Smooth muscle cell (in vitro differentiated cells): ENCODE measurements at regions not wholly inside any gene's neighbourhood (a gene's known extent, or its start where the extent isn't known, plus 50 kb on each side); places are given as distances from the start of the nearest gene placed in this dataset. TPM values are rescaled to one million over a fixed set of nuclear protein-coding genes. Genes with fewer than 3 reads are reported as not detected.

ENCODE experiments used
- DNase-seq: peaks from one replicate; lab custom pipeline; 2025; ENCODE audit not compliant: unreplicated experiment; lab: John Stamatoyannopoulos, UW
- H2AFZ ChIP-seq: fragments of 200-600 bp; sonication (generic); 2 replicates; pipeline ENCODE4 v1.6.0; 2016; ENCODE audit warnings: antibody characterized with exemption, low read depth, mild to moderate bottlenecking
- H3F3A ChIP-seq: fragments of 200-600 bp; sonication (generic); 2 replicates; pipeline ENCODE4 v1.6.0; 2017; ENCODE audit warnings: antibody characterized with exemption, low read depth
- H3K27ac ChIP-seq: fragments of 200-600 bp; sonication (generic); 2 replicates; pipeline ENCODE4 v1.5.1; 2016; ENCODE audit warnings: low read depth, mild to moderate bottlenecking
- H3K27me3 ChIP-seq: fragments of 200-600 bp; sonication (generic); 2 replicates; pipeline ENCODE4 v1.6.1; 2016; ENCODE audit warnings: low read depth, mild to moderate bottlenecking
- H3K36me3 ChIP-seq: fragments of 200-600 bp; sonication (generic); 2 replicates; pipeline ENCODE4 v1.5.1; 2016; ENCODE audit warnings: low read depth
- H3K4me1 ChIP-seq: fragments of 200-600 bp; sonication (generic); 2 replicates; pipeline ENCODE4 v1.5.1; 2016; ENCODE audit warnings: low read depth
- H3K4me2 ChIP-seq: fragments of 200-600 bp; sonication (generic); 2 replicates; pipeline ENCODE4 v1.6.0; 2016; ENCODE audit warnings: mild to moderate bottlenecking
- H3K4me3 ChIP-seq: fragments of 200-600 bp; sonication (generic); 2 replicates; pipeline ENCODE4 v1.5.1; 2016; ENCODE audit warnings: mild to moderate bottlenecking
- H3K79me2 ChIP-seq: fragments of 200-600 bp; sonication (generic); 2 replicates; pipeline ENCODE4 v1.6.0; 2016; ENCODE audit warnings: low read depth, mild to moderate bottlenecking
- H3K9ac ChIP-seq: fragments of 200-600 bp; sonication (generic); 2 replicates; pipeline ENCODE4 v1.6.0; 2016; ENCODE audit warnings: low read depth
- H3K9me3 ChIP-seq: fragments of 200-600 bp; sonication (generic); replicated peaks from 2 replicates; pipeline ENCODE4 v1.5.1; 2016; ENCODE audit warnings: low read depth
- H4K20me1 ChIP-seq: fragments of 200-600 bp; sonication (generic); 2 replicates; pipeline ENCODE4 v1.6.0; 2016; ENCODE audit warnings: low read depth
- WGBS: methylation state at CpG from one replicate; pipeline ENCODE4 v1.1.7; 2016; ENCODE audit warnings: low lambda C conversion rate; 5-methylcytosine and 5-hydroxymethylcytosine counted together
- small RNA-seq: library from RNA; depleted of rRNA; stranded (forward); fragments of <200 nt; gene quantifications from one replicate; pipeline ENCODE3, GENCODE V24; 2014
- TF ChIP-seq, protein P1 (sequence below): fragments of 200-600 bp; sonication (generic); IDR thresholded peaks from 2 replicates; pipeline ENCODE4 v1.5.1; 2017; ENCODE audit warnings: borderline replicate concordance, mild to moderate bottlenecking, antibody characterized with exemption; ENCODE audit not compliant: insufficient read depth, poor library complexity, severe bottlenecking

DNA sequence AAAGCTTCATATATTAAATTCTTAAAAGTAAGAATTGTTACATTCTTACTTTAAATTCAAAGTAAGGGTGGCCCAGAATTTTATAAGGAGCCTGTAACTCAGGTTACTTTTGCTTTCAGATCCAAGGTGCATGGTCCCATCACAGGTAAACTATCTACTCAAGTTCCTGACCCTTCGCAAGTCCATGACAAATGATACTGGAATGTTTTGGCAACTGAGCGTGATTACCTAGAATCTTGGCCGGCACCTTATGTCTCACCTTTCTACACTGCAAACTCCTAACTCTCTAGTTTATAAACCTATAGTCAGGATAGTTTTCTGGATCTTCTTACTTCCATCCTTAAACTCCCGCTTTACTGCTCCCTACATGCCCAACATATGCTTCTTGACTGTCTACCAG lies 67.9 kb upstream of the HMGN3 start:
- Histone ChIP-seq H3K9ac (no peak overlapping the region), H3K9me3 (no peaks in the 10 kb centered on the region), H3K4me3 (no peak overlapping the region), H3K4me1 (no peaks in the 10 kb centered on the region), H2AFZ (no peak overlapping the region), H3K79me2 (no peaks in the 10 kb centered on the region), H3K27me3 (no peaks in the 10 kb centered on the region), H3K36me3 (no peaks in the 10 kb centered on the region), H3K27ac (no peak overlapping the region), H3F3A (no peaks in the 10 kb centered on the region), H3K4me2 (no peak overlapping the region), H4K20me1 (no peaks in the 10 kb centered on the region)
- no peak for DNase-seq
- TF ChIP-seq, protein P1, sequence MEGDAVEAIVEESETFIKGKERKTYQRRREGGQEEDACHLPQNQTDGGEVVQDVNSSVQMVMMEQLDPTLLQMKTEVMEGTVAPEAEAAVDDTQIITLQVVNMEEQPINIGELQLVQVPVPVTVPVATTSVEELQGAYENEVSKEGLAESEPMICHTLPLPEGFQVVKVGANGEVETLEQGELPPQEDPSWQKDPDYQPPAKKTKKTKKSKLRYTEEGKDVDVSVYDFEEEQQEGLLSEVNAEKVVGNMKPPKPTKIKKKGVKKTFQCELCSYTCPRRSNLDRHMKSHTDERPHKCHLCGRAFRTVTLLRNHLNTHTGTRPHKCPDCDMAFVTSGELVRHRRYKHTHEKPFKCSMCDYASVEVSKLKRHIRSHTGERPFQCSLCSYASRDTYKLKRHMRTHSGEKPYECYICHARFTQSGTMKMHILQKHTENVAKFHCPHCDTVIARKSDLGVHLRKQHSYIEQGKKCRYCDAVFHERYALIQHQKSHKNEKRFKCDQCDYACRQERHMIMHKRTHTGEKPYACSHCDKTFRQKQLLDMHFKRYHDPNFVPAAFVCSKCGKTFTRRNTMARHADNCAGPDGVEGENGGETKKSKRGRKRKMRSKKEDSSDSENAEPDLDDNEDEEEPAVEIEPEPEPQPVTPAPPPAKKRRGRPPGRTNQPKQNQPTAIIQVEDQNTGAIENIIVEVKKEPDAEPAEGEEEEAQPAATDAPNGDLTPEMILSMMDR, result no peak
- WGBS, result 80% methylated on average over 4 of the region's 4 CpGs

DNA sequence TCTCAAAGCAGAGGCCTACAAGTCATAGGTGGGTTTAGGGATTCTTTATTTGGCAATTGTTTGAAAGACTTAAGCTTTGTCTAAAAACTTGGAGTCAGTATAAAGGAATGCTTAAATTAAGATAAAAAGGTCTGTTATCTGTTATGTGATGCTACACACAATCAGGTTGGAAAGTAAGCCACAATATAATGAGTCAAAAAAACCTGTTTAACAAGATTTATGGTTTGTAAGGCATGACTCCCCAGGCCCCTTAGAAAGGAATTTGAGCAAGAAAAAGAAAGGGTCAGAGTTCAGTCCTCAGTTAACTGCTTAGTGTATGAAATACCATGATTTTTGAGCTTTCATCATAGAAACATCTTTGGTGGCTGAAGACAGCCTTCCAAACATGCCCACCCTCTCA lies 66.8 kb upstream of the HMGN3 start:
- TF ChIP-seq, protein P1, result no peak
- Histone ChIP-seq H3K27ac (no peak overlapping the region), H3K4me2 (no peak overlapping the region), H3K9me3 (no peaks in the 10 kb centered on the region), H3K27me3 (no peaks in the 10 kb centered on the region), H4K20me1 (no peaks in the 10 kb centered on the region), H3K36me3 (no peaks in the 10 kb centered on the region), H3K4me1 (no peaks in the 10 kb centered on the region), H3K4me3 (no peak overlapping the region), H3K9ac (no peak overlapping the region), H3F3A (no peaks in the 10 kb centered on the region), H3K79me2 (no peaks in the 10 kb centered on the region), H2AFZ (no peak overlapping the region)
- no peak for DNase-seq

DNA sequence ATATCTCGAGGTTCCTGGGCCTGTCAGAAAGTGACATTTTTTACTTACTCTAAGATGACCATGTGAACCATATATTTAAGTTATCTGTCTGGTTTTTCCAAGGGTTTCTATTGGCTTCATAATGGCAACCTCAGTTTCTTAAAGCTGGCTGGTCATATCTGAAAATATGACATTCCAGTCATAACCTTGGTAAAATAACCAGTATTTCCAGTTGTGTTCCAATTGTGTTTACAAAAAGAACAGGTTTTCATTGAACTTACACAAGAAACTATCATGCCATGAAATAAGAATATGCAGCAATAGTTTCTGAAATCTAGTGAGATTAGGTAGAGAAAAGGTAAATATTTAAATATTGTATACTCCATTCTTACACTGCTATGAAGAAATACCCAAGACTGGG lies 61.7 kb upstream of the HMGN3 start:
- H2AFZ ChIP-seq, result no peak overlapping the region
- H3K4me1 ChIP-seq, result no peaks in the 10 kb centered on the region
- H3F3A ChIP-seq, result no peaks in the 10 kb centered on the region
- H3K4me3 ChIP-seq, result no peak overlapping the region
- no peaks in the 10 kb centered on the region for H3K36me3 ChIP-seq
- H3K27me3 ChIP-seq, result no peaks in the 10 kb centered on the region
- TF ChIP-seq, protein P1, result no peak
- 80% methylated on average over 1 of the region's 1 CpG for WGBS
- H3K4me2 ChIP-seq, result no peak overlapping the region
- H3K27ac ChIP-seq, result no peak overlapping the region
- no peak overlapping the region for H3K9ac ChIP-seq
- no peaks in the 10 kb centered on the region for H4K20me1 ChIP-seq
- no peak for DNase-seq
- no peaks in the 10 kb centered on the region for H3K79me2 ChIP-seq
- no peaks in the 10 kb centered on the region for H3K9me3 ChIP-seq

Small RNA genes in the stretch of these regions (small RNA-seq; reads per million reads assigned to genes)
- gene AL078601.1, result not detected
- not detected for gene RF00019
